ENCODE measurements at regions not wholly inside any gene's neighbourhood (a gene's known extent, or its start where the extent isn't known, plus 50 kb on each side); places are given as distances from the start of the nearest gene placed in this dataset.

- no peak overlapping the region for H3K4me3 ChIP-seq (ENCODE audit: low read depth in 2 of 2, low read length in 1 of 2)
- no peak overlapping the region for H3K27ac ChIP-seq (ENCODE audit: low read depth in 2 of 2, low read length in 1 of 2)
- no peaks in the 10 kb centered on the region for H3K79me2 ChIP-seq (ENCODE audit: insufficient read depth)
- H3K36me3 ChIP-seq (replicated peaks in 1 of 2; ENCODE audit: control insufficient read depth in 1 of 2, insufficient read depth in 2 of 2, low read length in 1 of 2): no peaks in the 10 kb centered on the region
- no peak for TF ChIP-seq MXI1 (IDR thresholded peaks at IDR 0.05; ENCODE audit: low read depth, low read length)
- 0 out of 2 replicates have a peak, but pooled peaks have one; percentile 18 for TF ChIP-seq SMC3 (IDR thresholded peaks at IDR 0.05; ENCODE audit: low read depth, low read length)
- no peak for TF ChIP-seq ZBTB33 (IDR thresholded peaks at IDR 0.05; ENCODE audit: borderline replicate concordance, low read depth)
- peak; percentile 50 for TF ChIP-seq CTCF (IDR thresholded peaks at IDR 0.05)
- TF ChIP-seq RAD21 (IDR thresholded peaks at IDR 0.05; ENCODE audit: low read length): peak; percentile 46
- no peaks in the 10 kb centered on the region for H3K27me3 ChIP-seq (ENCODE audit: insufficient read depth)
- no peak for DNase-seq
- H4K20me1 ChIP-seq (ENCODE audit: insufficient read depth): no peaks in the 10 kb centered on the region
- peaks cover 23 to 56% of the 10 kb centered on the region in 2 experiments; a peak in 3 of 4 replicates for H3K4me1 ChIP-seq (ENCODE audit: control insufficient read depth in 1 of 2, insufficient read depth in 2 of 2, low read depth in 1 of 2, low read length in 1 of 2)
- H3K9me3 ChIP-seq: no peaks in the 10 kb centered on the region
- 65% methylated on average over 3 of the region's 3 CpGs for WGBS (ENCODE audit: low lambda C conversion rate)
- CTCF ChIA-PET: interaction anchor here (2.3 to 5.9 kb wide), 2 partner anchors 20 to 281 kb away, joined by 6 to 28 read pairs; no protein-coding TSS in a partner anchor
- POLR2A ChIA-PET: no interaction called here
- H2AFZ ChIP-seq (ENCODE audit: low read depth): no peak overlapping the region
- H3K9me2 ChIP-seq: no peaks in the 10 kb centered on the region
- H3F3A ChIP-seq (replicated peaks; ENCODE audit: insufficient read depth): peaks cover 11% of the 10 kb centered on the region
- no peak overlapping the region for H3K4me2 ChIP-seq
- no peak overlapping the region for H3K9ac ChIP-seq
These were observed 158.5 kb downstream of the CCDC34 start for GRCh38 chr11:27204529-27204928.

- POLR2A ChIA-PET: interaction anchor here (0.9 kb wide), 1 partner anchor 168 kb away, joined by 3 read pairs; no protein-coding TSS in a partner anchor
- H3K36me3 ChIP-seq (replicated peaks in 1 of 2; ENCODE audit: control insufficient read depth in 1 of 2, insufficient read depth in 2 of 2, low read length in 1 of 2): no peaks in the 10 kb centered on the region
These were observed 159.9 kb downstream of the CCDC34 start for GRCh38 chr11:27203077-27203647.

More at GRCh38 chr11:27203077-27203647, 159.9 kb downstream of the CCDC34 start:
- Histone ChIP-seq H3F3A (replicated peaks; ENCODE audit: insufficient read depth) (peaks cover 3% of the 10 kb centered on the region), H3K4me1 (ENCODE audit: control insufficient read depth in 1 of 2, insufficient read depth in 2 of 2, low read depth in 1 of 2, low read length in 1 of 2) (peaks cover 23 to 48% of the 10 kb centered on the region in 2 experiments; a peak in 3 of 4 replicates), H3K27ac (ENCODE audit: low read depth in 2 of 2, low read length in 1 of 2) (no peak overlapping the region; a peak in 1 of 4 replicates), H3K27me3 (ENCODE audit: insufficient read depth) (no peaks in the 10 kb centered on the region), H3K4me2 (no peak overlapping the region), H3K4me3 (ENCODE audit: low read depth in 2 of 2, low read length in 1 of 2) (no peak overlapping the region), H3K9ac (no peak overlapping the region), H4K20me1 (ENCODE audit: insufficient read depth) (no peaks in the 10 kb centered on the region), H2AFZ (ENCODE audit: low read depth) (no peak overlapping the region), H3K9me2 (no peaks in the 10 kb centered on the region), H3K9me3 (no peaks in the 10 kb centered on the region), H3K79me2 (ENCODE audit: insufficient read depth) (no peaks in the 10 kb centered on the region)
- 92% methylated on average over 5 of the region's 5 CpGs for WGBS (ENCODE audit: low lambda C conversion rate)
- CTCF ChIA-PET: interaction anchor here (1.2 to 5.9 kb wide), 4 partner anchors 9 to 282 kb away, joined by 3 to 28 read pairs (median 4); no protein-coding TSS in a partner anchor
- no peak for TF ChIP-seq JUND (IDR thresholded peaks at IDR 0.05)
- no peak for TF ChIP-seq TEAD4 (IDR thresholded peaks at IDR 0.05; ENCODE audit: borderline replicate concordance, insufficient read depth)
- no peak for TF ChIP-seq USF1 (IDR thresholded peaks at IDR 0.05; ENCODE audit: borderline replicate concordance, low read depth)
- no peak for TF ChIP-seq MAX (IDR thresholded peaks at IDR 0.05; ENCODE audit: low read depth)
- TF ChIP-seq NFIC (IDR thresholded peaks at IDR 0.05; ENCODE audit: borderline replicate concordance): no peak
- TF ChIP-seq FOXJ3 (CRISPR knock-in tag; IDR thresholded peaks at IDR 0.05): no peak
- no peak for TF ChIP-seq GABPA (IDR thresholded peaks at IDR 0.05; ENCODE audit: low read depth)
- no peak for TF ChIP-seq GATA2 (CRISPR knock-in tag; IDR thresholded peaks at IDR 0.05)
- no peak for TF ChIP-seq EP300 (IDR thresholded peaks at IDR 0.05; ENCODE audit: borderline replicate concordance in 1 of 2, low read depth in 1 of 2, low read length in 1 of 2)
- TF ChIP-seq TCF12 (IDR thresholded peaks at IDR 0.05): no peak
- TF ChIP-seq ZBTB33 (IDR thresholded peaks at IDR 0.05; ENCODE audit: borderline replicate concordance, low read depth): no peak
- TF ChIP-seq FOSL2 (IDR thresholded peaks at IDR 0.05; ENCODE audit: borderline replicate concordance, low read depth): no peak
- no peak for TF ChIP-seq POLR2AphosphoS5 (IDR thresholded peaks at IDR 0.05; ENCODE audit: low read depth, low read length)
- no peak for TF ChIP-seq RAD21 (IDR thresholded peaks at IDR 0.05; ENCODE audit: low read length)
- no peak for TF ChIP-seq SMC3 (IDR thresholded peaks at IDR 0.05; ENCODE audit: low read depth, low read length)
- no peak for TF ChIP-seq NRF1 (IDR thresholded peaks at IDR 0.05; ENCODE audit: low read depth, low read length)
- no peak for DNase-seq

Measured in SK-N-SH (cell line).